GM19397 (cell line): ENCODE measurements at regions not wholly inside any gene's neighbourhood (a gene's known extent, or its start where the extent isn't known, plus 50 kb on each side); places are given as distances from the start of the nearest gene placed in this dataset.

ENCODE experiments used
- ATAC-seq: cut with Tn5 transposase; IDR thresholded peaks from one replicate; pipeline ENCODE4 v1.9.1; 2021; ENCODE audit warnings: mild to moderate bottlenecking, moderate library complexity; ENCODE audit not compliant: unreplicated experiment

DNA sequence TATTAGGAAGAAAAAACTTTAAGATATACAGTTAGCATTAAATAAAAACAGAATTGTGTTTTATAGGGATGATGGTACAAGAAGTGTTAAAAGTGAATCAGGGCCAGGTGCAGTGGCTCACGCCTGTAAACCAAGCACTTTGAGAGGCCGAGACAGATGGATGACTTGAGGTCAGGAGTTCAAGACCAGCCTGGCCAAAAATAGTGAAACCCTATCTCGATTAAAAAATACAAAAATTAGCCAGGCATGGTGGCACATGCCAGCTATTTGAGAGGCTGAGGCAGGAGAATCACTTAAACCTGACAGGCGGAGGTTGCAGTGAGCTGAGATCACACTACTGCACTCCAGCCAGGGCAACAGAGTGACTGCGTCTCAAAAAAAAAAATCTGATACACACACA lies 282.9 kb upstream of the ATP10B start:
- no peak for ATAC-seq

DNA sequence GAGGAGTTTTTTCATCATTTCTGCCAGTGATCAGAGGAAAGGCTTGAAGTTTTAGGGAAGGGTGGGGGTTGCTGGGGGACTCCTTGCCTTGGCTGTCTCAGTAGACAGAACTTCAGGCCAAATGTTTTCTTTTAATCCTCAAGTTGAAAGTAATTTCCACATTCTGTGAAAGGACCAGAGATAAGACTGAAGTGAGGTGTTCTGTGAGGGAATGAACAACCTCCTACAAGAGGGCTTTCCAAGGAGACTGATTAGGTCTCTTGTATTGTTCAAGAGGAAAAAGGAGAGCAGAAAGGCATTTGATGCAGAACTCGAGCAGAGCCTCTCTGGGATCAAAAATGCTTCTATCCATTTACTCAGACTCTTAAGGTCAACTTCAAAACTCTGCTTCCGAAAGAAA lies 282.1 kb upstream of the ATP10B start:
- ATAC-seq = no peak

DNA sequence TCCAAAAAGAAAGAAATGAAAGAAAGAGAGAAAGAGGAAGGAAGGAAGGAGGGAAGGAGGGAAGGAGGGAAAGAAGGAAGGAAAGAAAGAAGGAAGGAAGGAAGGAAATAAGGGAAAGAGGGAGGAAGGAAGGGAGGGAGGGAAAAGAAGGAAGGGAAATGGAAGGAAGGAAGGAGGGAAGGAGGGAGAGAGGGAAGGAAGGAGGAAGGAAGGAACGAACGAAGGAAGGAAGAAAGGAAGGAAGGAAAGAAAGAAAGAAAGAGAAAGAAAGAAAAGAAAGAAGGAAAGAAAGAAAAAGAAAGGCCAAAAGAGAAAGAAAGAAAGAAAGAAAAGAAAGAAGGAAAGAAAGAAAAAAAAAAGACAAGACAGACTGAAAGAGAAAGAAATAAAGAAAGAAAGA lies 263.9 kb upstream of the ATP10B start:
- ATAC-seq = no peak

- ATAC-seq = no peak
Measured at GRCh38 chr5:161112371-161112770, 260.4 kb upstream of the ATP10B start.

DNA sequence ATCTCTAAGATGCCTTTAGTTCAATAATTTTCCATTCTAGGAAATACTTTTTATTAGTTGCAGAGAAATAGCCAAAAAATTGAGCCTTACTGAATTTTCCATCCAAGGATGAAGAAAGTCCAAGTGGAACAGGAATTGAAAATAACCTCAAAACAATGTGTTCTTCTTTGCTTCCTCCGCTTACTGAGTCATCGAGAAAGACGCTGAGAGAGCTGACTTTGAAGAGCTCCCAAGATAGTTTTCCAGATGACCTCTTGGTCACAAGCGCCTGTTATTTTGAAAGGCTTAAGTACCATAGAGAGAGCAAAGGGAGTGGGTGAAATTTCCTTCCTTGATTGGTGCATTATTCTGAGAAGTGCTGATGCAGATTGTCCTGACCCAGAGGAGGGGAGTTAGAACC lies 253.5 kb upstream of the ATP10B start:
- ATAC-seq = no peak

DNA sequence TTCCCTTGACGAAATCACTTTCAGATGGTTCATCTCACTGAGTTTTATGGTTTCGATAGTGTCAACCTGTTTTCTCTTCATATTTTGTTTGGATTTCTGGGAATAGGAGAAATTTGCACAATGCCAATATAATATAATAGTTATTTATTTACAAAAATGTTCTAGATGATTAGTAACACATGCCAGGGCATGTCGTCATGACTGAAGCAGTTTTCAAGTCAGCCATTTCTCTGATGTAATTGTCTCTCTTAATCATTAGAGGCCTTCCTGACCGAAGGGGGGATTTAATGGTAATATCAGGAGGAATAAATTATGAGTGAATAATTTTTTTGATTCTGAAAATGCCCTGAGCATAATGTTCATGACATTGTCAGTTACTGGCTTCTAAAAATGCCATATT lies 246.5 kb upstream of the ATP10B start:
- ATAC-seq = no peak

DNA sequence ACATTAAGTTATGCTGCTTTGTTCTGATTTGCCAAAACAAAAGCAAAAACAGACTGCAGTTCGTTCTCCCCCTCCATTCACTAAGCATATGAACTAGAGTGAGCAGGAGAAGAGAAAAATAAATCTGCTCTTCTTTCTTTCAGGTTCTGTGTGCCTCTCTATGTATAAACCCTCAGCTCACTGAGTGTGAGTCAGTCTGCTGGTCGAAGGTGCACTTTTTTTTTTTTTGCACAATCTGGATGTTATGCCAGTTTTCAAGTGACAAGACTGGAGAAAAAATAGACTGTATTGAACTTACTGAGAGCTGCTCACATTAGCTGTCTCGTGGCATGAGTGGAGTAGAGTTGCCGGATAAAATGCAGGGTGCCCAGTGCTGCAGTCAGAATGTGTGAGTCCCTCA lies 244.6 kb upstream of the ATP10B start:
- no peak for ATAC-seq

- ATAC-seq = no peak
Measured at GRCh38 chr5:161095953-161096352, 243.9 kb upstream of the ATP10B start.

GRCh38 chr5:161094411-161094810 lies 242.4 kb upstream of the ATP10B start:
- no peak for ATAC-seq

DNA sequence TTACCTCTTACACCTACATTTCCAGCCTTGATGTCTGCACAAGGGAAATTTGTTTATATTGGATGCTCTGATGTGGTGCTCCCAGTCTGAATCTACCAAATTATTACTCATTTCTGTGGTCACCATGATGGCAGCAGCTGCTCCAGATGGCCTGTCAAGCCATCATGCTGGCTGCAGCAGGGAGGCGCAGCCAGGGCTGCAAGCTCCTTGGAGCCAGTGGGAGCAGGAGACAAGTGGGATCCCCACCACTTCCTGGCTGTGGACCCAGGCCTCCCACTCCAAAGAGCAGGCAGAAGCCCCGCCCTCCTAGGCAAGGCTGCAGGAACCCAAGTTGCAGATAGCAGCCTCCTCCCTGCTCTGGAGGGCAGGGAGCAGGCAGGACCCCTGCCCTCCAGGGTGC lies 241.1 kb upstream of the ATP10B start:
- ATAC-seq = no peak

GRCh38 chr5:161089569-161089968 lies 237.6 kb upstream of the ATP10B start:
- ATAC-seq = no peak

- no peak for ATAC-seq
Measured at GRCh38 chr5:161086461-161086860, 234.4 kb upstream of the ATP10B start.

DNA sequence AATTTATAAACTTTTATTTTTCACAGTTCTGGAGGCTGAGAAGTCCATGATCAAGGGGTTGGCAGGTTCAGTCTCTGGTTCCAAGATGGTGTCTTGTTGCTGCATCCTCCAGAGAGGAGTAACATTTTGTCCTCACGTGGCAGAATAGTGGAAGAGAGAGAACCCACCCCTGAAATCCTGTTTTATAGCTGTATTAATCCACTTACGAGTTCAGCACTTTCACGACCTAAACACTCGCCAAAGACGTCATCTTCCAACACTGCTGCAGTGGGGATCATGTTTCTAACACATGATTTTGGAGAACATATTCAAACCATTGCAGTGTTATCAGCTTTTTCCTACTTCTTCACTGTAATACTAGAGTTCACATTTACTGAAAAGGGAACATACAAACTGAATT lies 233.0 kb upstream of the ATP10B start:
- no peak for ATAC-seq

DNA sequence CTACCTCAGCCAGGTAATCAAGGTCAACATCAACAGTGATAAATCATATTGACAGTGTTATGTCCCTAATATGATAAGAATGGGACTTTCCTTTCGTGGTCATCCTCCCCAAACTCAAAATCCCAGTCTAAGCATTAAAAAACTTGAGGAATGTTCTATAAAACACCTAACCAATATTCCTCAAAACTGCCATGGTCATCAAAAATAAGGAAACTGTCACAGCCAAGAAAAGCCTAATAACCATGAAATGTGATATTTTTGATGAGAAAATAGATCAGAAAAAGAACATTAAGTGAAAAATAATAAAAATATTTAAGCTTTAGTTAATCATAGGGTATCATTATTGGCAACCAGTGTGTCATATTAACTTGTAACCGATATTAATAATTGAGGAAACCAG lies 232.1 kb upstream of the ATP10B start:
- no peak for ATAC-seq

- ATAC-seq = no peak
Measured at GRCh38 chr5:161078793-161079192, 226.8 kb upstream of the ATP10B start.

DNA sequence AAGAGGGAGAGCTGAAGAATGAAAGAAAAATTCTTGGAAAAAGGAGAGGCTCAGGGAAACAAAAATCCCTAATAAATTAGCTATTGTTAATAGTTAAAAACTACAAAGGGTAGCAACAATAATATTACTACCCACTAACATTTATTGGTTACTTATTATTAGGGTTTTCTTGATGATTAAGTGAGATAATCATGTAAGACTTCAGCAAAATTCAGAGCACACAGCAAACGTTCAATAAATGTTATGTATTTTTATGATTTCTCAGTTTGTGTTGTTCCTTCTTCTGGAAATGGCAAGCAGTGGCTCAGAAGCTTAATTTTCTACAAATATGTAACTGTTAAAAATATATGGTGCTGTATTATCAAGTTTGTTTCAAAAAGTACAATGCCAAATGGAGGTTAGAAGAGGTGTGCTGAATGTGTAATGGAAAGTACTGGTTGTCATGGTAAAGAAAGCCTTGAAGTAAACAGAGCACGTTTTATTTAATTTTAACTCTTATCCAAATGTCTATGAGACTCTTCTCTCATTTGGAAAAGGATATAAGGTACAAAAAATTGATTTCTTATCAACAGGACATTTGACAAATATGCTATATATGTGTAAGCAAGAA lies 226.0 kb upstream of the ATP10B start:
- no peak for ATAC-seq

DNA sequence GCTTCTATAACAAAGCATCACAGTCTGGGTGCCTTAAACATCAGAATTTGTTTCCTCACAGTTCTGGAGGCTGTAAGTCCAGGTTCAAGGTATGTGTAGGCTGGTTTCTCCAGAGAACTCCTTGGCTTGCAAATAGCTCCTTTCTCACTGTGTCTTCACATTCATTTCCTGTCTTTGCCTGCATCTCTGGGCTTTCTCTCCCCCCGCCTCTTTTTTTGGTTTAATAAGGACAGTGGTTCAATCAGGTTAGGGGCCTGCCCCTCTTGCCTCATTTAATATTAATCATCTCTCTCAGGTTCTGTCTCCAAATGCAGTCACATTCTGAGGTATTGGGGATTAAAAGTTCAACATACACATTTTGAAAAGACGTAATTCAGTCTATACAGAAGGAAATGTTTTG lies 225.5 kb upstream of the ATP10B start:
- no peak for ATAC-seq

- no peak for ATAC-seq
Measured at GRCh38 chr5:161064781-161065180, 212.8 kb upstream of the ATP10B start.

DNA sequence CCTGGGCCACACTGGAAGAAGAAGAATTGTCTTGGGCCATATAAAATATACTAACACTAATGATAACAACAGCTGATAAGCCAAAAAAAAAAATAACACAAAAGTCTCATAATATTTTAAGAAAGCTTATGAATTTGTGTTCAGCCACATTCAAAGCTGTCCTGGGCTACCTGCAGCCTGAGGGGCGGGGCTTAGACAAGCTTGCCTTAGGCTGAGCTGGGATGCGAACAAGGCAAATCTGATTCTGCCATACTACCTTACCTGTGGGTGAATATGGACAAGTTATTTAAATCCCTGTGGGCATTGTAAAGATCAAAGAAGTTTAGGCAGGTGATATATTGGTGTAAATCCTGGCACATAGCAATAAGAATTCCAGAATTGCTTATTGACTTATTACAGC lies 212.3 kb upstream of the ATP10B start:
- ATAC-seq = no peak

DNA sequence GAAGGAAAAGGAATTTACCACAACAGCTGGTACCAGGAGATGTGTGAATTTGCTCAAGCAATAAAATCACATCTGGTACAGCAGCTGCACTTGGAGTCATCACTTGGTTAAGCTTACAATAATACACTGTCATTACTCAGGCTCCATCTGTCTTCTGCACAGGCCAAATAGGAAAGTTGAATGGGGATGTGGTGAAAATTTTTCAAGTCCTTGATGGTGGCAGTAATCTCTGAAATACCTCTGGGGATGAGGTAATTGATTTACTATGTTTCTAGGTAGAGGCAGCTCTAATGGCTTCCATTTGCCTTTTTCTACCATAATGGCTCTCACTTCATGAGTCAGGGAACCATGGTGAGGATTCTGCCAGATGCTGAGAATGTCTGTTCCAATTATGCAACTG lies 206.8 kb upstream of the ATP10B start:
- ATAC-seq = no peak

DNA sequence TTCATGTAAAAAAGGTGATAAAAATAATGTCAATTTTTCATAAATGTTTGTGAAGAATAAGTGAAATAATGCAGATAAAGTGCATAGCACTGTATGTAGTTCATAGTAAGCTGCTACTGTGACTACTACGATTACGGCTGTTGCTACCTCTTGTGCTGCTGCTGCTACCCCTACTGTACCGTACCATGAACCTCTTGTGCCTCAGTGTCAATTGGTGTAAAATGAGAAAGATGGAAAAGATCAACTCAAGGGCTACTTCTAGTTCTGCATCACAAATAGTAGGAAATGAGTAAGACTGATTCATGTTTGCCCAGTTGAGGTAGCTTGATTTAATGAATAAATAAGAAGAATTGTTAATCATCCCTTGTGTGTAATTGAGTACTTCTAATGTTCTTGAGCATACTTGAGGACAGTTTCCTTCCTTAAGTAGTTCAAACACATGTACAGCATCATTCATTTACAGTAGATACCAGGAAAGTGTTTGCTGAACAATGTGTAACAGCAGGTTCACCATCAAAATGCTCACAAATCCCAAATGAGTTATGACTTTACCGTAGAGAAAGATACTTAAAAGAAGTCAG lies 200.0 kb upstream of the ATP10B start:
- ATAC-seq = no peak

DNA sequence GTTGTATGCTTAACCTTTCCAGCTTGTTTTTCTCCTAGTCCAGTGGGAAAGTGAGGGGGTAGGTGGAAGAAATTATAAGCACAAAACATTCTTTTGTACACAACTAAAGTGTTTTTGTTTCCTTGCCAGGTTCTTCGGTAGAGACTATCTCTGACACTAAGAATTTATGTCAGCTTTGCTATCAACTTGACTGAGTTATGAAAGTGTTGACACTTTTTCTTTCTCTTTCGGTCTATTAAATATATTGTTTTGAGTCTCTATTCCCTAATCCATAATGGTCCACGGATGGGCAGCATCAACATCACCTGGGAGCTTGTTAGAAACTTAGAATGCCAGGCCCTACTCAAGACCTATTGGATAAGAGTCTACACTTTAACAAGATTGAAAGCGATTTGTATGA lies 195.0 kb upstream of the ATP10B start:
- no peak for ATAC-seq

DNA sequence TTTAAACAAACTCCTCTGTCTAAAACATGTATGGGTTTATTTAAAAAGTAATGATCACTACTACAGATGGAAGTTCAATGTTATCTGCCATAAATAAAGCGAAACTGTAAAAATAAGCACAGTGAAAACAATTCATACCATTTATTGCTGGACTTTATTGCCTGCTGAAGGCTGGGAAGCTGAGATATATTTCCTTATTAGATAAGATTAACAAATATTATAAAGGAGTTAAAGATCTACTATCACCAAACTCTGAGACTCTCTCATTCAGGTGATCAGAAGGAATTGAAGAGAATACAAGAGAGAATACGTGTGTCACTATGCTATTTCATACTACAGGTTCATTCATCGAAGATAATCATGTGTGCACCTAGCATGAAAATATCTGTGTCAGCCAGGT lies 190.9 kb upstream of the ATP10B start:
- ATAC-seq = no peak
